Ovary (tissue), 7 donors: ENCODE measurements at regions not wholly inside any gene's neighbourhood (a gene's known extent, or its start where the extent isn't known, plus 50 kb on each side); places are given as distances from the start of the nearest gene placed in this dataset.

Experiments
- DNase-seq, 5 donors: peaks; one replicate each; pipeline ENCODE4 v3.0.0-alpha.2; 2019 to 2020
- H3K27ac ChIP-seq, 2 donors: fragments of 200-600 bp; one replicate each; pipeline versions ENCODE4 v1.5.1 to v1.8.0; 2019 to 2022
- H3K27me3 ChIP-seq: fragments of 200-600 bp; one replicate; pipeline ENCODE4 v1.8.0; 2022
- H3K36me3 ChIP-seq: fragments of 200-600 bp; sonication (generic); one replicate; pipeline ENCODE4 v1.5.1; 2019
- H3K4me1 ChIP-seq: one replicate; pipeline ENCODE4 v1.8.1; 2013; ENCODE audit warnings: mild to moderate bottlenecking, moderate library complexity; ENCODE audit not compliant: insufficient read depth
- H3K4me3 ChIP-seq: fragments of 200-600 bp; sonication (generic); one replicate; pipeline ENCODE4 v1.5.1; 2017
- H3K9me3 ChIP-seq, 2 donors: fragments of 200-600 bp in 1 of 2; sonication (generic) in 1 of 2; one replicate each; pipeline versions ENCODE4 v1.5.1 to v1.8.1; 2013 to 2019; ENCODE audit warnings: mild to moderate bottlenecking in 1 of 2, moderate library complexity in 1 of 2
- CTCF ChIP-seq, 3 donors: fragments of 450-650 bp in 2 of 3; fragments of 200-600 bp in 1 of 3; IDR thresholded peaks; one replicate each; pipeline versions ENCODE4 v1.5.1 to v1.8.0; 2016 to 2022; ENCODE audit warnings: antibody characterized with exemption in 3 of 3, mild to moderate bottlenecking in 1 of 3
- EP300 ChIP-seq: sonication (generic); formaldehyde crosslinking; IDR thresholded peaks from one replicate; pipeline ENCODE4 v1.6.1; 2017; ENCODE audit warnings: antibody characterized with exemption
- POLR2A ChIP-seq: fragments of 450-650 bp; IDR thresholded peaks from one replicate; pipeline ENCODE4 v1.6.1; 2017; ENCODE audit warnings: antibody characterized with exemption, mild to moderate bottlenecking, moderate library complexity
- WGBS, 3 donors: extraction: QIAGEN DNeasy Blood & Tissue Kit in 1 of 3; methylation state at CpG; one replicate each; pipeline versions ENCODE4 v1.1.5 to v1.1.7; 2013 to 2017; 5-methylcytosine and 5-hydroxymethylcytosine counted together
- intact Hi-C, 4 donors: fragments of 100-400 bp; cut with DNase I; formaldehyde crosslinking; loops; one replicate each; pipeline versions ENCODE4 v1.11.0 to v1.15.1; 2022 to 2023
- donor health status: DM: no; HTN: no; CAD: no; lungs with moderate emphysema.
- donor health status: DM: no; HTN: no; CAD: no.
- donor health status: Bipolar disorder and iron deficiency.
- donor health status: DM: no; HTN: no; CAD: no.
- donor health status: DM: yes; HTN: yes; CAD: no.

GRCh38 chr9:110103257-110103656 is 104.7 kb downstream of the C9orf152 start:
- Histone ChIP-seq H3K4me1 (peaks cover 13% of the 10 kb centered on the region), H3K4me3 (no peak overlapping the region), H3K27me3 (no peaks in the 10 kb centered on the region), H3K36me3 (no peaks in the 10 kb centered on the region), H3K9me3 (no peaks in the 10 kb centered on the region), H3K27ac (no peak overlapping the region)
- TF ChIP-seq POLR2A (no peak), EP300 (no peak), CTCF (IDR thresholded peaks at IDR 0.05) (no peak)
- intact Hi-C loops: no loop called here
- WGBS, 3 donors: 90 to 97% (median 95%) methylated on average over 2 of the region's 2 CpGs
- no peak for DNase-seq

GRCh38 chr9:110104261-110104809 is 103.6 kb downstream of the C9orf152 start:
- intact Hi-C loops: no loop called here

GRCh38 chr9:110105107-110105506 is 102.9 kb downstream of the C9orf152 start:
- H3K9me3 ChIP-seq: no peaks in the 10 kb centered on the region
- TF ChIP-seq EP300 (no peak), POLR2A (no peak), CTCF (IDR thresholded peaks at IDR 0.05) (no peak)
- peaks cover 10% of the 10 kb centered on the region for H3K4me1 ChIP-seq
- no peak for DNase-seq
- H3K27ac ChIP-seq: no peak overlapping the region
- intact Hi-C loops: no loop called here
- no peaks in the 10 kb centered on the region for H3K27me3 ChIP-seq
- no peak overlapping the region for H3K4me3 ChIP-seq
- 12 to 16% (median 16%) methylated on average over 2 of the region's 2 CpGs for WGBS, 3 donors
- no peaks in the 10 kb centered on the region for H3K36me3 ChIP-seq

More at GRCh38 chr9:110104261-110104809, 103.6 kb downstream of the C9orf152 start:
- H3K27ac ChIP-seq: no peak overlapping the region
- H3K36me3 ChIP-seq: no peaks in the 10 kb centered on the region
- no peaks in the 10 kb centered on the region for H3K9me3 ChIP-seq
- DNase-seq: no peak
- H3K4me3 ChIP-seq: no peak overlapping the region
- H3K4me1 ChIP-seq: peaks cover 11% of the 10 kb centered on the region
- WGBS, 3 donors: 13 to 23% (median 13%) methylated on average over 5 of the region's 5 CpGs
- no peaks in the 10 kb centered on the region for H3K27me3 ChIP-seq
- TF ChIP-seq CTCF (IDR thresholded peaks at IDR 0.05) (no peak), EP300 (no peak), POLR2A (no peak)

- Histone ChIP-seq H3K4me3 (no peak overlapping the region), H3K27me3 (no peaks in the 10 kb centered on the region), H3K27ac (no peak overlapping the region), H3K9me3 (no peaks in the 10 kb centered on the region), H3K4me1 (peaks cover 8% of the 10 kb centered on the region), H3K36me3 (no peaks in the 10 kb centered on the region)
- intact Hi-C loops: no loop called here
- 74 to 90% (median 87%) methylated on average over 2 of the region's 2 CpGs for WGBS, 3 donors
- TF ChIP-seq EP300: no peak
- TF ChIP-seq CTCF (IDR thresholded peaks at IDR 0.05): no peak
- no peak for TF ChIP-seq POLR2A
- no peak for DNase-seq
Observed at GRCh38 chr9:110106661-110107060, 101.3 kb downstream of the C9orf152 start.
